ENCODE measurements at regions not wholly inside any gene's neighbourhood (a gene's known extent, or its start where the extent isn't known, plus 50 kb on each side); places are given as distances from the start of the nearest gene placed in this dataset.

GRCh38 chr5:141756196-141756595 is 74.2 kb upstream of the ARAP3 start:
- H2AFZ ChIP-seq (ENCODE audit: low read depth, low read length) = no peak overlapping the region
- H3K27me3 ChIP-seq (ENCODE audit: insufficient read depth, low read depth, low read length) = peaks cover 30% of the 10 kb centered on the region
- H3K9me3 ChIP-seq (ENCODE audit: low read length) = no peaks in the 10 kb centered on the region
- no peak overlapping the region for H3K4me2 ChIP-seq (ENCODE audit: low read length)
- no peaks in the 10 kb centered on the region for H3K9me2 ChIP-seq (ENCODE audit: insufficient read depth, low read length)
- no peaks in the 10 kb centered on the region for H3F3A ChIP-seq (ENCODE audit: insufficient read depth, low read length, poor library complexity, severe bottlenecking)
- no peak for TF ChIP-seq TAF1 (IDR thresholded peaks at IDR 0.05; ENCODE audit: low read depth)
- no peak for TF ChIP-seq EZH2 (IDR thresholded peaks at IDR 0.05; ENCODE audit: borderline replicate concordance, insufficient read depth, low read length, poor library complexity, severe bottlenecking)
- no peak for TF ChIP-seq MXI1 (conservative IDR thresholded peaks at IDR 0.05; ENCODE audit: poor library complexity, severe bottlenecking)
- TF ChIP-seq CTCF (IDR thresholded peaks at IDR 0.05; ENCODE audit: poor library complexity, severe bottlenecking) = no peak
- TF ChIP-seq REST (IDR thresholded peaks at IDR 0.05; ENCODE audit: borderline replicate concordance) = no peak
- no peak for TF ChIP-seq SMC3 (conservative IDR thresholded peaks at IDR 0.05; ENCODE audit: poor library complexity)
- no peak for TF ChIP-seq EP300 (conservative IDR thresholded peaks at IDR 0.05; ENCODE audit: poor library complexity, severe bottlenecking)
- no peak for TF ChIP-seq RAD21 (conservative IDR thresholded peaks at IDR 0.05)
- no peak for TF ChIP-seq POLR2AphosphoS5 (IDR thresholded peaks at IDR 0.05)
- no peak overlapping the region for H3K4me3 ChIP-seq (ENCODE audit: low read length)
- no peak overlapping the region for H3K27ac ChIP-seq (ENCODE audit: low read length)
- H4K20me1 ChIP-seq (ENCODE audit: insufficient read depth) = no peaks in the 10 kb centered on the region
- H3K36me3 ChIP-seq (ENCODE audit: insufficient read depth, low read length) = no peaks in the 10 kb centered on the region
- no peaks in the 10 kb centered on the region for H3K79me2 ChIP-seq (replicated peaks; ENCODE audit: insufficient read depth, low read length)
- no peak overlapping the region for H3K9ac ChIP-seq (ENCODE audit: low read length)

- Histone ChIP-seq H3K4me3 (ENCODE audit: low read length) (no peak overlapping the region), H3K36me3 (ENCODE audit: insufficient read depth, low read length) (no peaks in the 10 kb centered on the region), H3K9ac (ENCODE audit: low read length) (no peak overlapping the region), H4K20me1 (ENCODE audit: insufficient read depth) (no peaks in the 10 kb centered on the region), H2AFZ (ENCODE audit: low read depth, low read length) (no peak overlapping the region), H3K27me3 (ENCODE audit: insufficient read depth, low read depth, low read length) (peaks cover 30% of the 10 kb centered on the region), H3K9me2 (ENCODE audit: insufficient read depth, low read length) (no peaks in the 10 kb centered on the region), H3K27ac (ENCODE audit: low read length) (no peak overlapping the region), H3K4me2 (ENCODE audit: low read length) (no peak overlapping the region), H3K9me3 (ENCODE audit: low read length) (no peaks in the 10 kb centered on the region), H3F3A (ENCODE audit: insufficient read depth, low read length, poor library complexity, severe bottlenecking) (no peaks in the 10 kb centered on the region), H3K79me2 (replicated peaks; ENCODE audit: insufficient read depth, low read length) (no peaks in the 10 kb centered on the region)
- TF ChIP-seq TAF1 (IDR thresholded peaks at IDR 0.05; ENCODE audit: low read depth) (no peak), SMC3 (conservative IDR thresholded peaks at IDR 0.05; ENCODE audit: poor library complexity) (no peak), CTCF (IDR thresholded peaks at IDR 0.05; ENCODE audit: poor library complexity, severe bottlenecking) (no peak), RAD21 (conservative IDR thresholded peaks at IDR 0.05) (no peak), EP300 (conservative IDR thresholded peaks at IDR 0.05; ENCODE audit: poor library complexity, severe bottlenecking) (no peak), POLR2AphosphoS5 (IDR thresholded peaks at IDR 0.05) (no peak), MXI1 (conservative IDR thresholded peaks at IDR 0.05; ENCODE audit: poor library complexity, severe bottlenecking) (no peak), EZH2 (IDR thresholded peaks at IDR 0.05; ENCODE audit: borderline replicate concordance, insufficient read depth, low read length, poor library complexity, severe bottlenecking) (no peak), REST (IDR thresholded peaks at IDR 0.05; ENCODE audit: borderline replicate concordance) (no peak)
Measured at GRCh38 chr5:141753971-141754713, 72.1 kb upstream of the ARAP3 start.

All from neural cell (in vitro differentiated cells).